GM12878 (cell line): ENCODE measurements at regions not wholly inside any gene's neighbourhood (a gene's known extent, or its start where the extent isn't known, plus 50 kb on each side); places are given as distances from the start of the nearest gene placed in this dataset.

Experiments used
- ATAC-seq: fragments of 200-7000 bp; cut with Tn5 transposase; 3 replicates; pipeline ENCODE4 v1.9.1; 2020; ENCODE audit warnings: mild to moderate bottlenecking, moderate library complexity
- BruUV-seq: library from RNA; stranded (reverse); fragments of 400-500 nt; replicated peaks from 2 replicates; lab custom pipeline; 2021; lab: Mats Ljungman, UMichigan
- CTCF ChIA-PET: fragments of 300-600 bp; sonication (Branson Sonifier 250); formaldehyde crosslinking; extraction: SDS; loops from one replicate; lab custom pipeline; 2021; ENCODE audit warnings: inconsistent platforms; lab: Yijun Ruan, JAX
- POLR2A ChIA-PET: fragments of 350-600 bp; formaldehyde crosslinking; extraction: SDS; loops from one replicate; lab custom pipeline; 2021; ENCODE audit warnings: inconsistent platforms; lab: Charles Lee
- RAD21 ChIA-PET: fragments of 300-600 bp; sonication (Branson Sonifier 250); formaldehyde crosslinking; loops from one replicate; lab custom pipeline; 2023; ENCODE audit warnings: antibody characterized with exemption; ENCODE audit not compliant: unreplicated experiment; lab: Charles Lee
- SMC1A ChIA-PET: fragments of 300-600 bp; sonication (Branson Sonifier 250); formaldehyde crosslinking; loops from one replicate; lab custom pipeline; 2023; ENCODE audit not compliant: unreplicated experiment, uncharacterized antibody; lab: Charles Lee
- DNase-seq: peaks from one replicate; pipeline ENCODE4 v3.0.0-alpha.2; 2011; ENCODE audit warnings: low read depth, low spot score
- FAIRE-seq: peaks from 3 replicates; lab custom pipeline; 2011; peaks lifted over from hg19 to GRCh38; lab: Jason Lieb, UNC
- H2AFZ ChIP-seq: 2 replicates; pipeline ENCODE4 v1.6.0; 2011; ENCODE audit warnings: low read depth, low read length, control low read depth; ENCODE audit not compliant: control insufficient read depth
- H3K27ac ChIP-seq: 2 replicates; pipeline ENCODE4 v1.5.1; 2011; ENCODE audit warnings: control low read depth; ENCODE audit not compliant: control insufficient read depth, insufficient read depth
- H3K27me3 ChIP-seq, 2 experiments: replicated peaks in 1 of 2; 2 replicates each; pipeline versions ENCODE4 v1.6.0 to v1.6.1; 2011; ENCODE audit warnings: low read length in 1 of 2; ENCODE audit not compliant: control insufficient read depth in 2 of 2, insufficient read depth in 2 of 2
- H3K36me3 ChIP-seq, 2 experiments: 2 replicates each; pipeline ENCODE4 v1.5.1; 2011; ENCODE audit warnings: low read length in 1 of 2; ENCODE audit not compliant: control insufficient read depth in 2 of 2, insufficient read depth in 2 of 2
- H3K4me1 ChIP-seq: 2 replicates; pipeline ENCODE4 v1.6.1; 2011; ENCODE audit warnings: mild to moderate bottlenecking, low read length, moderate library complexity, mixed read lengths; ENCODE audit not compliant: control insufficient read depth, insufficient read depth
- H3K4me2 ChIP-seq: 2 replicates; pipeline ENCODE4 v1.6.0; 2011; ENCODE audit warnings: control low read depth; ENCODE audit not compliant: control insufficient read depth, insufficient read depth
- H3K4me3 ChIP-seq: fragments of 200-600 bp; sonication (generic); 2 replicates; pipeline ENCODE4 v1.5.1; 2016
- H3K79me2 ChIP-seq: 2 replicates; pipeline ENCODE4 v1.6.0; 2011; ENCODE audit warnings: low read length; ENCODE audit not compliant: control insufficient read depth, insufficient read depth
- H3K9ac ChIP-seq: 2 replicates; pipeline ENCODE4 v1.8.0; 2011; ENCODE audit warnings: low read length, control low read depth, mixed read lengths; ENCODE audit not compliant: control insufficient read depth, insufficient read depth
- H3K9me3 ChIP-seq: replicated peaks from 3 replicates; pipeline ENCODE4 v1.5.1; 2011; ENCODE audit warnings: mild to moderate bottlenecking, low read length; ENCODE audit not compliant: control insufficient read depth, insufficient read depth
- H4K20me1 ChIP-seq: 2 replicates; pipeline ENCODE4 v1.6.0; 2011; ENCODE audit not compliant: control insufficient read depth, insufficient read depth
- PAX5 ChIP-seq: IDR thresholded peaks from 2 replicates; pipeline ENCODE4 v1.6.1; 2011; ENCODE audit warnings: low read depth, low read length, borderline replicate concordance
- WGBS: methylation state at CpG from one replicate; pipeline ENCODE4 v1.1.6; 2016; ENCODE audit warnings: low lambda C conversion rate; ENCODE audit not compliant: insufficient replicate concordance, insufficient coverage; ENCODE audit errors: missing lambda C conversion rate; 5-methylcytosine and 5-hydroxymethylcytosine counted together
- in situ Hi-C: fragments of 300-500 bp; cut with MboI; formaldehyde crosslinking; loops from 9 replicates; pipeline ENCODE4 v1.14.3; 2018; ENCODE audit warnings: mixed read lengths
- intact Hi-C: fragments of 100-400 bp; cut with micrococcal nuclease; formaldehyde crosslinking; loops from one replicate; pipeline ENCODE4 v1.14.2; 2022; ENCODE audit not compliant: unreplicated experiment
- TF ChIP-seq, protein P1 (sequence below): IDR thresholded peaks from 2 replicates; pipeline ENCODE4 v1.6.1; 2012; ENCODE audit warnings: low read length, inconsistent platforms
- TF ChIP-seq, protein P2 (sequence below): IDR thresholded peaks from 2 replicates; pipeline ENCODE4 v1.6.1; 2011; ENCODE audit warnings: low read depth, low read length, improper control_type of control experiment, borderline replicate concordance

DNA sequence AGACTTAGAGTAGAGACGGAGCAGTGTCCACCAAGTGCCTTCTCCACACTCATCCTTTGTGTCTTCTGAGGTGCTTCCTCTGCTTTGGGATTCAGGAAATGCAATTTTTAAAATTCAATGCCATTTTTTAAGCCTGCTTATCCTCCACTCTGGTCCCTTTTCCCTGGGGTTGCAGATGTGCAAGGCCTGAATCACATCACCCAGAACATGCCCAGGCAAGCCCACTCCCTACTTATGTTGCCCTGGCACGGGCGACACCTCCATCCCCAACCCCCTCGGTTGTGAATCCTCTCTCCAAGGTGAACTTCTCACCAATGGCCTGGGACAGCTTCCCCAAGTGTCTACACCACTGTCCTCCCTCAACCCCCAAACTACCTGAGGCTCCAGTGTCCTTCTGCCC, 116.2 kb downstream of the C17orf67 start:
- no peak for FAIRE-seq

More for the DNA sequence above, 116.2 kb downstream of the C17orf67 start:
- ATAC-seq (no peak), DNase-seq (no peak)
- CTCF ChIA-PET, result interaction anchor here (0.9 to 3.7 kb wide), 5 partner anchors 13 to 221 kb away, joined by 3 to 57 read pairs (median 10); partner anchors contain the start of gene NOG
- intact Hi-C loops, result loop anchor here (2.0 to 10.0 kb wide), 2 partner anchors 63 to 227 kb away; no protein-coding TSS in a partner anchor
- Histone ChIP-seq H3K9me3 (no peaks in the 10 kb centered on the region; the same call in 2 of the 3 replicates), H3K4me3 (no peak overlapping the region), H3K36me3 (no peaks in the 10 kb centered on the region), H3K4me2 (no peak overlapping the region), H3K79me2 (no peaks in the 10 kb centered on the region), H3K27me3 (peaks cover 0 to under 1% of the 10 kb centered on the region in 2 experiments; a peak in 1 of 4 replicates), H3K4me1 (no peaks in the 10 kb centered on the region), H2AFZ (no peak overlapping the region), H4K20me1 (no peaks in the 10 kb centered on the region), H3K27ac (no peak overlapping the region), H3K9ac (no peak overlapping the region)
- WGBS, result 41% methylated on average over 4 of the region's 4 CpGs
- POLR2A ChIA-PET, result no interaction called here
- no peak for TF ChIP-seq PAX5
- TF ChIP-seq, protein P1, sequence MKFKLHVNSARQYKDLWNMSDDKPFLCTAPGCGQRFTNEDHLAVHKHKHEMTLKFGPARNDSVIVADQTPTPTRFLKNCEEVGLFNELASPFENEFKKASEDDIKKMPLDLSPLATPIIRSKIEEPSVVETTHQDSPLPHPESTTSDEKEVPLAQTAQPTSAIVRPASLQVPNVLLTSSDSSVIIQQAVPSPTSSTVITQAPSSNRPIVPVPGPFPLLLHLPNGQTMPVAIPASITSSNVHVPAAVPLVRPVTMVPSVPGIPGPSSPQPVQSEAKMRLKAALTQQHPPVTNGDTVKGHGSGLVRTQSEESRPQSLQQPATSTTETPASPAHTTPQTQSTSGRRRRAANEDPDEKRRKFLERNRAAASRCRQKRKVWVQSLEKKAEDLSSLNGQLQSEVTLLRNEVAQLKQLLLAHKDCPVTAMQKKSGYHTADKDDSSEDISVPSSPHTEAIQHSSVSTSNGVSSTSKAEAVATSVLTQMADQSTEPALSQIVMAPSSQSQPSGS, result no peak
- TF ChIP-seq, protein P2, sequence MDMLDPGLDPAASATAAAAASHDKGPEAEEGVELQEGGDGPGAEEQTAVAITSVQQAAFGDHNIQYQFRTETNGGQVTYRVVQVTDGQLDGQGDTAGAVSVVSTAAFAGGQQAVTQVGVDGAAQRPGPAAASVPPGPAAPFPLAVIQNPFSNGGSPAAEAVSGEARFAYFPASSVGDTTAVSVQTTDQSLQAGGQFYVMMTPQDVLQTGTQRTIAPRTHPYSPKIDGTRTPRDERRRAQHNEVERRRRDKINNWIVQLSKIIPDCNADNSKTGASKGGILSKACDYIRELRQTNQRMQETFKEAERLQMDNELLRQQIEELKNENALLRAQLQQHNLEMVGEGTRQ, result no peak
- RAD21 ChIA-PET, result interaction anchor here (2.1 kb wide), 1 partner anchor 62 kb away, joined by 8 read pairs; no protein-coding TSS in a partner anchor
- SMC1A ChIA-PET, result no interaction called here
- no TSS peak for BruUV-seq
- in situ Hi-C loops, result no loop called here
